GM18507 (cell line): ENCODE measurements at regions not wholly inside any gene's neighbourhood (a gene's known extent, or its start where the extent isn't known, plus 50 kb on each side); places are given as distances from the start of the nearest gene placed in this dataset.
"Not testable (repeated sequence)": the region's sequence is repeated elsewhere in the genome, so short reads cannot be mapped to it uniquely, and the experiment has no call there.

Source experiments
- DNase-seq: peaks from one replicate; pipeline ENCODE4 v3.0.0; 2011; ENCODE audit warnings: low read depth; ENCODE audit not compliant: insufficient read length; ENCODE audit errors: extremely low spot score
- FAIRE-seq: peaks from 2 replicates; lab custom pipeline; 2011; peaks lifted over from hg19 to GRCh38; lab: Jason Lieb, UNC

- DNase-seq (no peak), FAIRE-seq (no peak)
Measured at GRCh38 chr5:14025569-14026286, 81.2 kb upstream of the DNAH5 start.

- DNase-seq (no peak), FAIRE-seq (no peak)
Measured at GRCh38 chr5:14022971-14023370, 78.5 kb upstream of the DNAH5 start.

- FAIRE-seq, DNase-seq: not testable (repeated sequence)
Measured at GRCh38 chr5:14020944-14021343, 76.5 kb upstream of the DNAH5 start.

GRCh38 chr5:14019768-14020290, 75.3 kb upstream of the DNAH5 start:
- no peak for DNase-seq
- no peak for FAIRE-seq

GRCh38 chr5:14017904-14018303, 73.4 kb upstream of the DNAH5 start:
- FAIRE-seq: no peak
- DNase-seq: no peak

GRCh38 chr5:14016549-14016948, 72.1 kb upstream of the DNAH5 start:
- FAIRE-seq (no peak), DNase-seq (no peak)

- FAIRE-seq: peak; percentile 69
Measured at GRCh38 chr5:14011089-14012020, 66.9 kb upstream of the DNAH5 start.

GRCh38 chr5:14009575-14009974, 65.1 kb upstream of the DNAH5 start:
- FAIRE-seq (no peak), DNase-seq (no peak)

More at GRCh38 chr5:14011089-14012020, 66.9 kb upstream of the DNAH5 start:
- peak; percentile 58 for DNase-seq

- FAIRE-seq (no peak), DNase-seq (no peak)
Measured at GRCh38 chr5:14008819-14009311, 64.4 kb upstream of the DNAH5 start.

GRCh38 chr5:14006823-14007520, 62.5 kb upstream of the DNAH5 start:
- DNase-seq: no peak
- no peak for FAIRE-seq

GRCh38 chr5:14004598-14005394, 60.3 kb upstream of the DNAH5 start:
- FAIRE-seq (no peak), DNase-seq (no peak)

GRCh38 chr5:14003936-14004335, 59.4 kb upstream of the DNAH5 start:
- FAIRE-seq (no peak), DNase-seq (no peak)

- no peak for FAIRE-seq
Measured at GRCh38 chr5:14003513-14003912, 59.0 kb upstream of the DNAH5 start.

GRCh38 chr5:13998254-13998653, 53.8 kb upstream of the DNAH5 start:
- DNase-seq (no peak), FAIRE-seq (no peak)

More at GRCh38 chr5:14003513-14003912, 59.0 kb upstream of the DNAH5 start:
- no peak for DNase-seq

- FAIRE-seq: no peak
- no peak for DNase-seq
Measured at GRCh38 chr5:13997514-13997913, 53.0 kb upstream of the DNAH5 start.

GRCh38 chr5:13994621-13995253, 50.2 kb upstream of the DNAH5 start:
- no peak for DNase-seq

More at GRCh38 chr5:13994621-13995253, 50.2 kb upstream of the DNAH5 start:
- FAIRE-seq: no peak
